Glutamatergic neuron (in vitro differentiated cells): ENCODE measurements at regions not wholly inside any gene's neighbourhood (a gene's known extent, or its start where the extent isn't known, plus 50 kb on each side); places are given as distances from the start of the nearest gene placed in this dataset.

Experiments used
- DNase-seq: peaks from one replicate; pipeline ENCODE4 v3.0.0; 2022
- H3K27ac Mint-ChIP-seq: one replicate; pipeline ENCODE4 v1.8.0; 2020; ENCODE audit warnings: mild to moderate bottlenecking, mixed read lengths, inconsistent platforms; ENCODE audit not compliant: unreplicated experiment
- H3K27me3 Mint-ChIP-seq: one replicate; pipeline ENCODE4 v1.8.0; 2020; ENCODE audit warnings: mild to moderate bottlenecking, moderate library complexity, mixed read lengths, inconsistent platforms; ENCODE audit not compliant: unreplicated experiment
- H3K36me3 Mint-ChIP-seq: one replicate; pipeline ENCODE4 v1.8.0; 2020; ENCODE audit warnings: mild to moderate bottlenecking, mixed read lengths, inconsistent platforms; ENCODE audit not compliant: unreplicated experiment
- H3K4me1 Mint-ChIP-seq: one replicate; pipeline ENCODE4 v1.8.0; 2020; ENCODE audit warnings: mild to moderate bottlenecking, low read depth, mixed read lengths, inconsistent platforms; ENCODE audit not compliant: unreplicated experiment
- H3K4me3 Mint-ChIP-seq: one replicate; pipeline ENCODE4 v1.8.0; 2020; ENCODE audit warnings: mild to moderate bottlenecking, mixed read lengths, inconsistent platforms; ENCODE audit not compliant: unreplicated experiment
- H3K9me3 Mint-ChIP-seq: one replicate; pipeline ENCODE4 v1.8.0; 2020; ENCODE audit warnings: mild to moderate bottlenecking, moderate library complexity, mixed read lengths, inconsistent platforms; ENCODE audit not compliant: unreplicated experiment
- CTCF ChIP-seq: fragments of 200-600 bp; sonication (generic); IDR thresholded peaks from one replicate; pipeline ENCODE4 v1.5.0; 2021; ENCODE audit not compliant: partially characterized antibody, unreplicated experiment

- no peak for TF ChIP-seq CTCF
- Mint-ChIP-seq H3K4me3 (no peak overlapping the region), H3K27me3 (no peaks in the 10 kb centered on the region), H3K36me3 (peaks cover 5% of the 10 kb centered on the region), H3K9me3 (peaks cover 4% of the 10 kb centered on the region), H3K4me1 (no peaks in the 10 kb centered on the region), H3K27ac (no peak overlapping the region)
- DNase-seq, result no peak
Observed at GRCh38 chr12:89183985-89184435, 168.3 kb downstream of the DUSP6 start.

GRCh38 chr12:89181271-89181920 lies 170.9 kb downstream of the DUSP6 start:
- H3K9me3 Mint-ChIP-seq, result no peaks in the 10 kb centered on the region
- no peaks in the 10 kb centered on the region for H3K4me1 Mint-ChIP-seq
- no peak overlapping the region for H3K27ac Mint-ChIP-seq
- H3K27me3 Mint-ChIP-seq, result no peaks in the 10 kb centered on the region
- no peak for TF ChIP-seq CTCF
- H3K4me3 Mint-ChIP-seq, result no peak overlapping the region
- no peak for DNase-seq
- H3K36me3 Mint-ChIP-seq, result no peaks in the 10 kb centered on the region

GRCh38 chr12:89180496-89180895 lies 171.8 kb downstream of the DUSP6 start:
- H3K36me3 Mint-ChIP-seq, result no peaks in the 10 kb centered on the region
- H3K9me3 Mint-ChIP-seq, result no peaks in the 10 kb centered on the region
- H3K4me3 Mint-ChIP-seq, result no peak overlapping the region
- no peak overlapping the region for H3K27ac Mint-ChIP-seq
- no peaks in the 10 kb centered on the region for H3K27me3 Mint-ChIP-seq
- no peak for TF ChIP-seq CTCF
- no peak for DNase-seq
- no peaks in the 10 kb centered on the region for H3K4me1 Mint-ChIP-seq

GRCh38 chr12:89179983-89180382 lies 172.3 kb downstream of the DUSP6 start:
- DNase-seq, result no peak
- no peak overlapping the region for H3K4me3 Mint-ChIP-seq
- TF ChIP-seq CTCF, result no peak

GRCh38 chr12:89179245-89179644 lies 173.1 kb downstream of the DUSP6 start:
- no peaks in the 10 kb centered on the region for H3K9me3 Mint-ChIP-seq
- no peak overlapping the region for H3K27ac Mint-ChIP-seq
- H3K4me1 Mint-ChIP-seq, result no peaks in the 10 kb centered on the region
- TF ChIP-seq CTCF, result no peak
- no peak overlapping the region for H3K4me3 Mint-ChIP-seq
- no peaks in the 10 kb centered on the region for H3K27me3 Mint-ChIP-seq
- H3K36me3 Mint-ChIP-seq, result no peaks in the 10 kb centered on the region
- no peak for DNase-seq

More at GRCh38 chr12:89179983-89180382, 172.3 kb downstream of the DUSP6 start:
- Mint-ChIP-seq H3K9me3 (no peaks in the 10 kb centered on the region), H3K27ac (no peak overlapping the region), H3K27me3 (no peaks in the 10 kb centered on the region), H3K4me1 (no peaks in the 10 kb centered on the region), H3K36me3 (no peaks in the 10 kb centered on the region)
